ENCODE measurements at regions not wholly inside any gene's neighbourhood (a gene's known extent, or its start where the extent isn't known, plus 50 kb on each side); places are given as distances from the start of the nearest gene placed in this dataset.
"Not testable (repeated sequence)": the region's sequence is repeated elsewhere in the genome, so short reads cannot be mapped to it uniquely, and the experiment has no call there.

DNA sequence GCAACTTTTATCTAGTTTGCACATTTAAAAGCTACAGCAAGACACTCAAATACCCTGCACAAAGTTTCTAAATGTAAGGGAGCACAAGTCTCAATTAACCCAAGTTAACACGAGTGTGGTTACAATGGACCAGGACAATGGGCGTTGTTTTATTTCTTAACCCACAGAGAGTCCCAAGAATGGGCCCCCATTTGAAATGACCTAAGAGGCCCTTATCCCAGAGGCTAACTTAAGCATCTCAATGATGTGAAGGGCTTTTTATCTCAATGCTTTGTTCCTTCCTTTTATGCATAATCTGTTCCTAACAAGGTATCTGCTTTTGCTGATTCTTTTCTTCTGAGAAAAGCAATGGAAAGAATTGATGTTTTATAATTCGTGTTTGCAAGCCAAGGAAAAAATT lies 151.5 kb upstream of the SALL3 start:
- H3K27me3 ChIP-seq (ENCODE audit: control insufficient read depth in 2 of 2, insufficient read depth in 2 of 2, low read length in 2 of 2) = no peaks in the 10 kb centered on the region
- DNase-seq (no peak), ATAC-seq (no peak)
- Mint-ChIP-seq H3K36me3 (no peaks in the 10 kb centered on the region), H3K4me1 (peaks cover 0 to 5% (median 0%) of the 10 kb centered on the region in 7 donors), H3K4me3 (no peak overlapping the region), H3K27ac (no peak overlapping the region), H3K9me3 (peaks cover 0 to 2% (median 0%) of the 10 kb centered on the region in 11 donors), H3K27me3 (peaks cover 0 to 36% (median 29%) of the 10 kb centered on the region in 5 donors)
- CTCF ChIA-PET = no interaction called here
- H3K9me3 ChIP-seq (ENCODE audit: control insufficient read depth in 2 of 3, low read length in 3 of 3) = no peaks in the 10 kb centered on the region
- no peak overlapping the region for H3K27ac ChIP-seq (ENCODE audit: low read depth, low read length)
- H3K4me1 ChIP-seq (ENCODE audit: control insufficient read depth in 2 of 2, insufficient read depth in 2 of 2, low read length in 2 of 2) = no peaks in the 10 kb centered on the region
- intact Hi-C loops (cut with micrococcal nuclease) = no loop called here
- POLR2A ChIA-PET = no interaction called here
- no peaks in the 10 kb centered on the region for H3K36me3 ChIP-seq (ENCODE audit: control insufficient read depth in 2 of 3, insufficient read depth in 3 of 3, low read length in 3 of 3)
- no peak overlapping the region for H3K4me3 ChIP-seq (ENCODE audit: low read length)

- H3K4me1 ChIP-seq (ENCODE audit: control insufficient read depth in 2 of 2, insufficient read depth in 2 of 2, low read length in 2 of 2); H3K27ac ChIP-seq (ENCODE audit: low read depth, low read length); DNase-seq; H3K9me3 Mint-ChIP-seq; intact Hi-C loops (cut with micrococcal nuclease); H3K4me3 Mint-ChIP-seq; H3K4me3 ChIP-seq (ENCODE audit: low read length); H3K36me3 Mint-ChIP-seq; H3K27ac Mint-ChIP-seq; CTCF ChIA-PET; H3K4me1 Mint-ChIP-seq; H3K36me3 ChIP-seq (ENCODE audit: control insufficient read depth in 2 of 3, insufficient read depth in 3 of 3, low read length in 3 of 3); ATAC-seq; POLR2A ChIA-PET; H3K27me3 ChIP-seq (ENCODE audit: control insufficient read depth in 2 of 2, insufficient read depth in 2 of 2, low read length in 2 of 2); H3K9me3 ChIP-seq (ENCODE audit: control insufficient read depth in 2 of 3, low read length in 3 of 3): not testable (repeated sequence)
- peaks cover 0 to 39% (median 27%) of the 10 kb centered on the region in 5 donors for H3K27me3 Mint-ChIP-seq
Measured at GRCh38 chr18:78829026-78829425, 150.6 kb upstream of the SALL3 start.

DNA sequence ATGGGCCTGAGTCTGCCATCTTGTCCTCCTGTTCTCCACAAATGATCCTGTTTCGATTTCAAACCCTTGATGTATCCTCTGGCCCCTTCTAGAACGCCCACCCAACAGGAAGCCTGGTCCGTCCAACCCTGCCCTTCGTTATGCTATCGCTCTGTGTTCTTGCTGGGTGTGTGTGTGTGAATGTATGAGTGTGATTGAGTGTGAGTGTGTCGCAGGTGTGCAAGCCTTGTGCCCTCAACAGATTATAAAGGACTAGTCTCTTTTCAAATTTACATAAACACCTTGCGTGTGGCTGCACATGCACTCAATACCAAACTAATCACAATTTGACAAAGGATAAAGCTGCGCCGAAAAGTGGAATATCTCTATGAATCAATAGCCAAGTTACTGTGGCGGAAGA lies 149.5 kb upstream of the SALL3 start:
- Mint-ChIP-seq H3K9me3 (peaks cover 0 to 2% (median 0%) of the 10 kb centered on the region in 11 donors), H3K27ac (no peak overlapping the region), H3K4me1 (peaks cover 0 to 5% (median 0%) of the 10 kb centered on the region in 7 donors), H3K36me3 (peaks cover 0 to 4% (median 0%) of the 10 kb centered on the region in 5 donors), H3K4me3 (no peak overlapping the region), H3K27me3 (peaks cover 0 to 43% (median 22%) of the 10 kb centered on the region in 5 donors)
- no peak overlapping the region for H3K4me3 ChIP-seq (ENCODE audit: low read length)
- no peaks in the 10 kb centered on the region for H3K4me1 ChIP-seq (ENCODE audit: control insufficient read depth in 2 of 2, insufficient read depth in 2 of 2, low read length in 2 of 2)
- no peaks in the 10 kb centered on the region for H3K27me3 ChIP-seq (ENCODE audit: control insufficient read depth in 2 of 2, insufficient read depth in 2 of 2, low read length in 2 of 2)
- DNase-seq (no peak), ATAC-seq (no peak)
- no peak overlapping the region for H3K27ac ChIP-seq (ENCODE audit: low read depth, low read length)
- POLR2A ChIA-PET = no interaction called here
- CTCF ChIA-PET = no interaction called here
- intact Hi-C loops (cut with micrococcal nuclease) = no loop called here
- no peaks in the 10 kb centered on the region for H3K36me3 ChIP-seq (ENCODE audit: control insufficient read depth in 2 of 3, insufficient read depth in 3 of 3, low read length in 3 of 3)
- H3K9me3 ChIP-seq (ENCODE audit: control insufficient read depth in 2 of 3, low read length in 3 of 3) = no peaks in the 10 kb centered on the region

- no peaks in the 10 kb centered on the region for H3K4me1 ChIP-seq (ENCODE audit: control insufficient read depth in 2 of 2, insufficient read depth in 2 of 2, low read length in 2 of 2)
- H3K36me3 ChIP-seq (ENCODE audit: control insufficient read depth in 2 of 3, insufficient read depth in 3 of 3, low read length in 3 of 3) = no peaks in the 10 kb centered on the region
- CTCF ChIA-PET = no interaction called here
- Mint-ChIP-seq H3K4me1 (no peaks in the 10 kb centered on the region), H3K27ac (no peak overlapping the region), H3K9me3 (peaks cover 0 to 2% (median 0%) of the 10 kb centered on the region in 11 donors), H3K36me3 (peaks cover 0 to 4% (median 0%) of the 10 kb centered on the region in 5 donors), H3K27me3 (peaks cover 0 to 36% (median 19%) of the 10 kb centered on the region in 5 donors), H3K4me3 (no peak overlapping the region)
- intact Hi-C loops (cut with micrococcal nuclease) = no loop called here
- no peaks in the 10 kb centered on the region for H3K27me3 ChIP-seq (ENCODE audit: control insufficient read depth in 2 of 2, insufficient read depth in 2 of 2, low read length in 2 of 2)
- ATAC-seq (no peak), DNase-seq (no peak)
- no peaks in the 10 kb centered on the region for H3K9me3 ChIP-seq (ENCODE audit: control insufficient read depth in 2 of 3, low read length in 3 of 3)
- POLR2A ChIA-PET = no interaction called here
- H3K27ac ChIP-seq (ENCODE audit: low read depth, low read length) = no peak overlapping the region
- no peak overlapping the region for H3K4me3 ChIP-seq (ENCODE audit: low read length)
Measured at GRCh38 chr18:78830826-78831225, 148.8 kb upstream of the SALL3 start.

DNA sequence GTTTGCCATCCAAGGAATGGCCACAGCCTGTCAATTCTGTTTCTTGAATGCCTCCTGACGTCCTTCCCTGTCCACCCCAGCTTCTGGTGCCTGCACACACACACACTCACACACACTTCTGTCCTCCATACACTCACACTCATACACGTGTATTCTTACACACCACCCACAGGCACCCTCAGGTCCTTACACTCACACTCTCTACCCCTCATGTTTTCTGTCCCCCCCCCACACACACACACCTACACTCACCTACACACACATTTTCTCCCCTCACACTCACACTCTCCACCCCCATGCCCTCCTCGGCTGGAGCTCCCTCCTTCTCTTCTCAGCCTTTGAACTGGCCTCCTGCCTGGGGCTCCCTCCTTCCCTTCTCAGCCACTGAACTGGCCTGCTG lies 148.0 kb upstream of the SALL3 start:
- no peaks in the 10 kb centered on the region for H3K4me1 ChIP-seq (ENCODE audit: control insufficient read depth in 2 of 2, insufficient read depth in 2 of 2, low read length in 2 of 2)
- DNase-seq (no peak), ATAC-seq (no peak)
- Mint-ChIP-seq H3K36me3 (peaks cover 0 to 4% (median 0%) of the 10 kb centered on the region in 5 donors), H3K4me3 (no peak overlapping the region), H3K4me1 (no peaks in the 10 kb centered on the region), H3K27me3 (peaks cover 0 to 34% (median 19%) of the 10 kb centered on the region in 5 donors), H3K9me3 (peaks cover 0 to 2% (median 0%) of the 10 kb centered on the region in 11 donors), H3K27ac (no peak overlapping the region)
- no peaks in the 10 kb centered on the region for H3K9me3 ChIP-seq (ENCODE audit: control insufficient read depth in 2 of 3, low read length in 3 of 3)
- CTCF ChIA-PET = no interaction called here
- no peaks in the 10 kb centered on the region for H3K36me3 ChIP-seq (ENCODE audit: control insufficient read depth in 2 of 3, insufficient read depth in 3 of 3, low read length in 3 of 3)
- intact Hi-C loops (cut with micrococcal nuclease) = no loop called here
- POLR2A ChIA-PET = no interaction called here
- no peak overlapping the region for H3K27ac ChIP-seq (ENCODE audit: low read depth, low read length)
- no peaks in the 10 kb centered on the region for H3K27me3 ChIP-seq (ENCODE audit: control insufficient read depth in 2 of 2, insufficient read depth in 2 of 2, low read length in 2 of 2)
- no peak overlapping the region for H3K4me3 ChIP-seq (ENCODE audit: low read length)

GRCh38 chr18:78833833-78834232 lies 145.8 kb upstream of the SALL3 start:
- H3K4me3 ChIP-seq (ENCODE audit: low read length) = no peak overlapping the region
- Mint-ChIP-seq H3K9me3 (peaks cover 0 to 6% (median 0%) of the 10 kb centered on the region in 11 donors), H3K4me3 (no peak overlapping the region), H3K4me1 (no peaks in the 10 kb centered on the region), H3K27ac (no peak overlapping the region), H3K27me3 (peaks cover 0 to 28% (median 19%) of the 10 kb centered on the region in 5 donors), H3K36me3 (peaks cover 0 to 4% (median 0%) of the 10 kb centered on the region in 5 donors)
- intact Hi-C loops (cut with micrococcal nuclease) = no loop called here
- ChIA-PET CTCF (no interaction called here), POLR2A (no interaction called here)
- ATAC-seq (no peak), DNase-seq (no peak)
- H3K4me1 ChIP-seq (ENCODE audit: control insufficient read depth in 2 of 2, insufficient read depth in 2 of 2, low read length in 2 of 2) = no peaks in the 10 kb centered on the region
- no peak overlapping the region for H3K27ac ChIP-seq (ENCODE audit: low read depth, low read length)
- no peaks in the 10 kb centered on the region for H3K9me3 ChIP-seq (ENCODE audit: control insufficient read depth in 2 of 3, low read length in 3 of 3)
- H3K36me3 ChIP-seq (ENCODE audit: control insufficient read depth in 2 of 3, insufficient read depth in 3 of 3, low read length in 3 of 3) = no peaks in the 10 kb centered on the region
- no peaks in the 10 kb centered on the region for H3K27me3 ChIP-seq (ENCODE audit: control insufficient read depth in 2 of 2, insufficient read depth in 2 of 2, low read length in 2 of 2)

GRCh38 chr18:78836838-78837237 lies 142.8 kb upstream of the SALL3 start:
- Histone ChIP-seq H3K9me3 (ENCODE audit: control insufficient read depth in 2 of 3, low read length in 3 of 3) (no peaks in the 10 kb centered on the region), H3K4me3 (ENCODE audit: low read length) (no peak overlapping the region), H3K36me3 (ENCODE audit: control insufficient read depth in 2 of 3, insufficient read depth in 3 of 3, low read length in 3 of 3) (no peaks in the 10 kb centered on the region), H3K4me1 (ENCODE audit: control insufficient read depth in 2 of 2, insufficient read depth in 2 of 2, low read length in 2 of 2) (no peaks in the 10 kb centered on the region), H3K27me3 (ENCODE audit: control insufficient read depth in 2 of 2, insufficient read depth in 2 of 2, low read length in 2 of 2) (no peaks in the 10 kb centered on the region), H3K27ac (ENCODE audit: low read depth, low read length) (no peak overlapping the region)
- POLR2A ChIA-PET = no interaction called here
- DNase-seq (no peak), ATAC-seq (peak; percentile 12)
- Mint-ChIP-seq H3K27me3 (peaks cover 0 to 17% (median 8%) of the 10 kb centered on the region in 5 donors), H3K4me3 (no peak overlapping the region), H3K4me1 (no peaks in the 10 kb centered on the region), H3K36me3 (peaks cover 0 to 4% (median 0%) of the 10 kb centered on the region in 5 donors), H3K9me3 (peaks cover 0 to 28% (median 0%) of the 10 kb centered on the region in 11 donors), H3K27ac (no peak overlapping the region)
- CTCF ChIA-PET = no interaction called here
- intact Hi-C loops (cut with micrococcal nuclease) = no loop called here
